ENCODE measurements at regions not wholly inside any gene's neighbourhood (a gene's known extent, or its start where the extent isn't known, plus 50 kb on each side); places are given as distances from the start of the nearest gene placed in this dataset.

DNA sequence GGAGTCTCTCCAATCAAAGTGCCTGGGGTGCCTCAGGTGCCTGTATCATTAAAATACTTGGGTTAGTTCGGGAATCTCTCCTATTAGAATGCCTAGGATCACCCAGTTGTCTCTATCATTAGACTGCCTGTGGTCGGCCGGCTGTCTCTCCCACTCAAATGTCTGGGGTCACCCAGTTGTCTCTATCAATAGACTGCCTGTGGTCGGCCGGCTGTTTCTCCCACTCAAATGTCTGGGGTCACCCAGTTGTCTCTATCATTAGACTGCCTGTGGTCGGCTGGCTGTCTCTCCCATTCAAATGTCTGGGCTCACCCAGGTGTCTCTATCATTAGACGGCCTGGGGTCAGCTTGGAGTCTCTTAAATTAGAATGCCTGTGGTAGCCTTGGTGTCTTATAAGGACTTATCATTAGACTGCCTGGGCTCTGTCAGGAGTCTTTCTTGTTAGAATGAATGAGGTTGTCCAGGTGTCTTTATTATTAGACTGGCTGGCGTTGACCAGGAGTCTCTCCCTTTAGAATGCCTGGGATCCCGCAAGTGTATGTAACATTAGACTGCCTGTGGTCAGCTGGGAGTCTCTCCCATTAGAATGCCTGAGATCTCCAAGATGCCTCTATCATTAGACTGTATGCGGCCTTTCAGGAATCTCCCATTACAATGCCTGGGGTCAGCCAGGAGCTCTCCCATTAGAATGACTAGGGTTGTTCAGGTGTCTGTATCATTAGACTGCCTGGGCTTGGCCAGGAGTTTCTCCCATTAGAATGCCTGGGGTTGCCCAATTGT, 1555.5 kb downstream of the UQCRFS1 start:
- DNase-seq (ENCODE audit: low read depth in 3 of 3), result no peak

- no peak for DNase-seq (ENCODE audit: low read depth in 3 of 3)
Measured at GRCh38 chr19:27654266-27654990, 1558.5 kb downstream of the UQCRFS1 start.

- no peak for DNase-seq (ENCODE audit: low read depth in 3 of 3)
Measured at GRCh38 chr19:27652796-27653195, 1560.2 kb downstream of the UQCRFS1 start.

DNA sequence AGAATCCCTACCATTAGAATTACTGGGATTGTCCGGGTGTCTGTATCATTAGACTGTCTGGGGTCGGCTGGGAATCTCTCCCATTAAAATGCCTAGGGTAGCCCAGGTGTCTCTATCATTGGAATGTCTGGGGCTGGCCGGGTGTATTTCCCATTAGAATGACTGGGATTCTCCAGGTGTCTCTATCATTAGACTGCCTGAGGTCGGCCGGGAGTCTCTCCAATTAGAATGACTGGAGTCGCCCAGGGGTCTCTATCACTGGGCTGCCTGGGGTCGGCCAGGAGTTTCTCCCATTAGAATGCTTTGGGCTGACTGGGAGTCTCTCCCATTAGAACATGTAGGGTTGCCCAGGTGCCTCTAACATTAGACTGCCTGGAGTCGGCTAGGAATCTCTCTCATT, 1560.7 kb downstream of the UQCRFS1 start:
- DNase-seq (ENCODE audit: low read depth in 3 of 3), result no peak

- no peak for DNase-seq (ENCODE audit: low read depth in 3 of 3)
Measured at GRCh38 chr19:27647423-27647822, 1565.5 kb downstream of the UQCRFS1 start.

GRCh38 chr19:27635401-27635800, 1577.5 kb downstream of the UQCRFS1 start:
- no peak for DNase-seq (ENCODE audit: low read depth in 3 of 3)

- no peak for DNase-seq (ENCODE audit: low read depth in 3 of 3)
Measured at GRCh38 chr19:27618006-27618405, 1594.9 kb downstream of the UQCRFS1 start.

GRCh38 chr19:27580906-27581305, 1632.0 kb downstream of the UQCRFS1 start:
- no peak for DNase-seq (ENCODE audit: low read depth in 3 of 3)

All from stimulated activated CD4-positive, alpha-beta T cell treated with anti-CD3 and anti-CD28 coated beads, TNF-alpha, amount 100 ng/mL, for 4 hours (primary cell).